SK-N-SH treated with all-trans-retinoic acid at 6 μM for 48 hours (cell line): ENCODE measurements at regions not wholly inside any gene's neighbourhood (a gene's known extent, or its start where the extent isn't known, plus 50 kb on each side); places are given as distances from the start of the nearest gene placed in this dataset.

Experiments used
- ARNTL ChIP-seq: fragments of 450-650 bp; formaldehyde crosslinking; IDR thresholded peaks from 2 replicates; pipeline ENCODE4 v1.5.0; 2020; ENCODE audit warnings: low read depth, mild to moderate bottlenecking, moderate library complexity, borderline replicate concordance
- CREB5 ChIP-seq: fragments of 250-450 bp; sonication (Bioruptor Pico); IDR thresholded peaks from 2 replicates; pipeline ENCODE4 v1.5.1; 2020; ENCODE audit warnings: low read depth, mild to moderate bottlenecking, moderate library complexity
- ISL1 ChIP-seq: fragments of 250-450 bp; sonication (Bioruptor Pico); IDR thresholded peaks from 2 replicates; pipeline ENCODE4 v2.1.2; 2022; ENCODE audit warnings: mild to moderate bottlenecking, moderate library complexity
- OSR1 ChIP-seq: fragments of 250-450 bp; sonication (Bioruptor Pico); IDR thresholded peaks from 2 replicates; pipeline ENCODE4 v1.8.0; 2022; ENCODE audit warnings: moderate library complexity, mild to moderate bottlenecking, inconsistent platforms
- PATZ1 ChIP-seq: fragments of 250-450 bp; sonication (Bioruptor Pico); IDR thresholded peaks from 2 replicates; pipeline ENCODE4 v1.8.0; 2020; ENCODE audit warnings: mild to moderate bottlenecking, moderate library complexity, borderline replicate concordance
- RARB ChIP-seq: fragments of 250-450 bp; sonication (Bioruptor Pico); IDR thresholded peaks from 2 replicates; pipeline ENCODE4 v1.8.0; 2021; ENCODE audit warnings: mild to moderate bottlenecking, moderate library complexity
- SNAI2 ChIP-seq: fragments of 250-450 bp; sonication (Bioruptor Pico); IDR thresholded peaks from 2 replicates; pipeline ENCODE4 v1.5.0; 2020; ENCODE audit warnings: mild to moderate bottlenecking, moderate library complexity
- TCF4 ChIP-seq: fragments of 250-450 bp; sonication (Bioruptor Pico); IDR thresholded peaks from 2 replicates; pipeline ENCODE4 v1.8.0; 2021; ENCODE audit warnings: mild to moderate bottlenecking, moderate library complexity, borderline replicate concordance
- TSHZ2 ChIP-seq: fragments of 250-450 bp; sonication (Bioruptor Pico); IDR thresholded peaks from 2 replicates; pipeline ENCODE4 v1.5.0; 2020; ENCODE audit warnings: mild to moderate bottlenecking, moderate library complexity
- ZFP3 ChIP-seq: fragments of 250-450 bp; sonication (Bioruptor Pico); IDR thresholded peaks from 2 replicates; pipeline ENCODE4 v1.5.0; 2020; ENCODE audit warnings: mild to moderate bottlenecking, moderate library complexity

- TF ChIP-seq ZFP3 (CRISPR knock-in tag) (no peak), TCF4 (CRISPR knock-in tag) (no peak), RARB (CRISPR knock-in tag) (no peak), CREB5 (CRISPR knock-in tag) (no peak), ISL1 (no peak), OSR1 (CRISPR knock-in tag) (no peak), ARNTL (no peak), TSHZ2 (CRISPR knock-in tag) (no peak), PATZ1 (no peak), SNAI2 (CRISPR knock-in tag) (no peak)
These were observed 621.3 kb upstream of the PCDH10 start for GRCh38 chr4:132527817-132528216.
